HG03378 (cell line): ENCODE measurements at regions not wholly inside any gene's neighbourhood (a gene's known extent, or its start where the extent isn't known, plus 50 kb on each side); places are given as distances from the start of the nearest gene placed in this dataset.
"Not testable (repeated sequence)": the region's sequence is repeated elsewhere in the genome, so short reads cannot be mapped to it uniquely, and the experiment has no call there.

Experiments used
- ATAC-seq: cut with Tn5 transposase; IDR thresholded peaks from one replicate; pipeline ENCODE4 v1.9.1; 2021; ENCODE audit warnings: mild to moderate bottlenecking, moderate library complexity; ENCODE audit not compliant: unreplicated experiment

GRCh38 chr20:29411458-29411820 lies 1846.0 kb upstream of the DEFB115 start:
- ATAC-seq: not testable (repeated sequence)

GRCh38 chr20:29419378-29419777 lies 1838.1 kb upstream of the DEFB115 start:
- no peak for ATAC-seq

- ATAC-seq: no peak
Observed at GRCh38 chr20:29427201-29428060, 1830.0 kb upstream of the DEFB115 start.

- no peak for ATAC-seq
Observed at GRCh38 chr20:29430531-29430930, 1826.9 kb upstream of the DEFB115 start.

- ATAC-seq: not testable (repeated sequence)
Observed at GRCh38 chr20:29440721-29441120, 1816.7 kb upstream of the DEFB115 start.

GRCh38 chr20:29443206-29443781 lies 1814.2 kb upstream of the DEFB115 start:
- ATAC-seq: not testable (repeated sequence)

GRCh38 chr20:29443819-29444218 lies 1813.6 kb upstream of the DEFB115 start:
- peak; percentile 99 for ATAC-seq

- peak; percentile 64 for ATAC-seq
Observed at GRCh38 chr20:29445050-29445907, 1812.2 kb upstream of the DEFB115 start.

- ATAC-seq: not testable (repeated sequence)
Observed at GRCh38 chr20:29447517-29448484, 1809.7 kb upstream of the DEFB115 start.

GRCh38 chr20:29448806-29449470 lies 1808.5 kb upstream of the DEFB115 start:
- no peak for ATAC-seq

- no peak for ATAC-seq
Observed at GRCh38 chr20:29452186-29452585, 1805.3 kb upstream of the DEFB115 start.

GRCh38 chr20:29456987-29457693 lies 1800.3 kb upstream of the DEFB115 start:
- ATAC-seq: not testable (repeated sequence)

- ATAC-seq: no peak
Observed at GRCh38 chr20:29472606-29473005, 1784.9 kb upstream of the DEFB115 start.

- ATAC-seq: not testable (repeated sequence)
Observed at GRCh38 chr20:29492840-29493239, 1764.6 kb upstream of the DEFB115 start.

- not testable (repeated sequence) for ATAC-seq
Observed at GRCh38 chr20:29496767-29497166, 1760.7 kb upstream of the DEFB115 start.

- no peak for ATAC-seq
Observed at GRCh38 chr20:29497261-29497671, 1760.2 kb upstream of the DEFB115 start.

- not testable (repeated sequence) for ATAC-seq
Observed at GRCh38 chr20:29497684-29498083, 1759.8 kb upstream of the DEFB115 start.

GRCh38 chr20:29500738-29501137 lies 1756.7 kb upstream of the DEFB115 start:
- ATAC-seq: not testable (repeated sequence)

GRCh38 chr20:29514634-29515033 lies 1742.8 kb upstream of the DEFB115 start:
- not testable (repeated sequence) for ATAC-seq
